Activated naive CD8-positive, alpha-beta T cell treated with anti-CD3 and anti-CD28 coated beads for 36 hours (primary cell): ENCODE measurements at regions not wholly inside any gene's neighbourhood (a gene's known extent, or its start where the extent isn't known, plus 50 kb on each side); places are given as distances from the start of the nearest gene placed in this dataset.

Experiments
- DNase-seq: peaks from one replicate; pipeline ENCODE4 v3.0.0; 2021
- H3K27ac Mint-ChIP-seq: one replicate; pipeline ENCODE4 v1.8.0; 2022; ENCODE audit warnings: mild to moderate bottlenecking, moderate library complexity, mixed read lengths
- H3K27me3 Mint-ChIP-seq: one replicate; pipeline ENCODE4 v1.8.0; 2022; ENCODE audit warnings: mild to moderate bottlenecking, mixed read lengths
- H3K36me3 Mint-ChIP-seq: one replicate; pipeline ENCODE4 v1.8.0; 2021; ENCODE audit warnings: mild to moderate bottlenecking, mixed read lengths
- H3K4me1 Mint-ChIP-seq: one replicate; pipeline ENCODE4 v1.8.0; 2021; ENCODE audit warnings: mixed read lengths
- H3K4me3 Mint-ChIP-seq: one replicate; pipeline ENCODE4 v1.8.0; 2022; ENCODE audit warnings: mild to moderate bottlenecking, moderate library complexity, mixed read lengths
- H3K9me3 Mint-ChIP-seq: one replicate; pipeline ENCODE4 v1.8.0; 2022; ENCODE audit warnings: mixed read lengths

GRCh38 chr9:109725460-109725859 is 54.5 kb upstream of the PALM2AKAP2 start:
- no peak overlapping the region for H3K4me3 Mint-ChIP-seq

GRCh38 chr9:109726119-109726518 is 53.9 kb upstream of the PALM2AKAP2 start:
- H3K27ac Mint-ChIP-seq, result no peak overlapping the region
- no peaks in the 10 kb centered on the region for H3K4me1 Mint-ChIP-seq
- H3K27me3 Mint-ChIP-seq, result peaks cover 6% of the 10 kb centered on the region
- no peaks in the 10 kb centered on the region for H3K9me3 Mint-ChIP-seq
- no peak for DNase-seq
- no peak overlapping the region for H3K4me3 Mint-ChIP-seq
- no peaks in the 10 kb centered on the region for H3K36me3 Mint-ChIP-seq

More at GRCh38 chr9:109725460-109725859, 54.5 kb upstream of the PALM2AKAP2 start:
- Mint-ChIP-seq H3K36me3 (no peaks in the 10 kb centered on the region), H3K27ac (no peak overlapping the region), H3K9me3 (no peaks in the 10 kb centered on the region), H3K27me3 (peaks cover 6% of the 10 kb centered on the region), H3K4me1 (no peaks in the 10 kb centered on the region)
- no peak for DNase-seq

GRCh38 chr9:109728686-109729300 is 51.2 kb upstream of the PALM2AKAP2 start:
- H3K27ac Mint-ChIP-seq, result no peak overlapping the region
- no peak overlapping the region for H3K4me3 Mint-ChIP-seq
- no peaks in the 10 kb centered on the region for H3K27me3 Mint-ChIP-seq
- peaks cover 1% of the 10 kb centered on the region for H3K9me3 Mint-ChIP-seq
- no peaks in the 10 kb centered on the region for H3K4me1 Mint-ChIP-seq
- H3K36me3 Mint-ChIP-seq, result no peaks in the 10 kb centered on the region
- no peak for DNase-seq

GRCh38 chr9:109729513-109729912 is 50.5 kb upstream of the PALM2AKAP2 start:
- no peaks in the 10 kb centered on the region for H3K36me3 Mint-ChIP-seq
- H3K4me1 Mint-ChIP-seq, result no peaks in the 10 kb centered on the region
- no peak overlapping the region for H3K4me3 Mint-ChIP-seq
- H3K27ac Mint-ChIP-seq, result no peak overlapping the region
- no peak for DNase-seq
- peaks cover 1% of the 10 kb centered on the region for H3K9me3 Mint-ChIP-seq
- no peaks in the 10 kb centered on the region for H3K27me3 Mint-ChIP-seq
